SIG-M5 treated with dmso at 0.1 percent for 504 hours (cell line): ENCODE measurements at regions not wholly inside any gene's neighbourhood (a gene's known extent, or its start where the extent isn't known, plus 50 kb on each side); places are given as distances from the start of the nearest gene placed in this dataset.
"Not testable (repeated sequence)": the region's sequence is repeated elsewhere in the genome, so short reads cannot be mapped to it uniquely, and the experiment has no call there.

Experiments
- DNase-seq: peaks from one replicate; lab custom pipeline; 2025; ENCODE audit not compliant: unreplicated experiment; lab: John Stamatoyannopoulos, UW

- DNase-seq = no peak
These were observed 1875.0 kb upstream of the PCDH7 start for GRCh38 chr4:28845158-28845557.

GRCh38 chr4:28857028-28857427 is 1863.1 kb upstream of the PCDH7 start:
- not testable (repeated sequence) for DNase-seq

GRCh38 chr4:28868841-28869240 is 1851.3 kb upstream of the PCDH7 start:
- no peak for DNase-seq

- DNase-seq = no peak
These were observed 1841.0 kb upstream of the PCDH7 start for GRCh38 chr4:28879178-28879577.

- no peak for DNase-seq
These were observed 1840.3 kb upstream of the PCDH7 start for GRCh38 chr4:28879900-28880299.

GRCh38 chr4:28883211-28883610 is 1837.0 kb upstream of the PCDH7 start:
- no peak for DNase-seq

- DNase-seq = no peak
These were observed 1833.2 kb upstream of the PCDH7 start for GRCh38 chr4:28886934-28887333.

- no peak for DNase-seq
These were observed 1829.0 kb upstream of the PCDH7 start for GRCh38 chr4:28890949-28891775.

- DNase-seq = no peak
These were observed 1806.7 kb upstream of the PCDH7 start for GRCh38 chr4:28913466-28913865.

GRCh38 chr4:28916585-28916984 is 1803.6 kb upstream of the PCDH7 start:
- no peak for DNase-seq

- DNase-seq = no peak
These were observed 1801.3 kb upstream of the PCDH7 start for GRCh38 chr4:28918871-28919270.

GRCh38 chr4:28921886-28922285 is 1798.3 kb upstream of the PCDH7 start:
- DNase-seq = no peak

GRCh38 chr4:28926156-28926555 is 1794.0 kb upstream of the PCDH7 start:
- DNase-seq = no peak

- DNase-seq = no peak
These were observed 1777.5 kb upstream of the PCDH7 start for GRCh38 chr4:28942631-28943030.

GRCh38 chr4:28947374-28947773 is 1772.8 kb upstream of the PCDH7 start:
- DNase-seq = no peak

GRCh38 chr4:28948501-28948900 is 1771.7 kb upstream of the PCDH7 start:
- DNase-seq = no peak

GRCh38 chr4:28966982-28967381 is 1753.2 kb upstream of the PCDH7 start:
- no peak for DNase-seq

- no peak for DNase-seq
These were observed 1746.4 kb upstream of the PCDH7 start for GRCh38 chr4:28973587-28974350.

GRCh38 chr4:28976369-28976768 is 1743.8 kb upstream of the PCDH7 start:
- DNase-seq = no peak

GRCh38 chr4:29002151-29002550 is 1718.0 kb upstream of the PCDH7 start:
- DNase-seq = no peak

GRCh38 chr4:29005838-29006237 is 1714.3 kb upstream of the PCDH7 start:
- DNase-seq = no peak

- no peak for DNase-seq
These were observed 1710.3 kb upstream of the PCDH7 start for GRCh38 chr4:29009908-29010307.
